Stomach (tissue), 8 donors: ENCODE measurements at regions not wholly inside any gene's neighbourhood (a gene's known extent, or its start where the extent isn't known, plus 50 kb on each side); places are given as distances from the start of the nearest gene placed in this dataset.
A peak's percentile ranks its signal among the peaks of the same experiment; 100 is the strongest.

Experiments used
- DNase-seq, 2 donors: peaks; one replicate each; pipeline versions ENCODE4 v3.0.0 to v3.0.0-alpha.2; 2013 to 2019
- H3K27ac ChIP-seq, 5 donors: fragments of 200-600 bp in 4 of 5; sonication (generic) in 4 of 5; one replicate each; pipeline ENCODE4 v1.5.1; 2013 to 2019; ENCODE audit warnings: mild to moderate bottlenecking in 1 of 5, moderate library complexity in 1 of 5
- H3K27me3 ChIP-seq, 3 donors: fragments of 200-600 bp; sonication (generic); one replicate each; pipeline ENCODE4 v1.5.1; 2017 to 2019; ENCODE audit warnings: mixed run types in 1 of 3
- H3K36me3 ChIP-seq, 4 donors: fragments of 200-600 bp; sonication (generic); 1 replicate in 3 of 4; 2 replicates in 1 of 4; pipeline ENCODE4 v1.5.1; 2016 to 2019
- H3K4me1 ChIP-seq, 4 donors: fragments of 200-600 bp; sonication (generic); one replicate each; pipeline ENCODE4 v1.5.1; 2016 to 2019
- H3K4me3 ChIP-seq, 4 donors: fragments of 200-600 bp; sonication (generic) in 3 of 4; one replicate each; pipeline ENCODE4 v1.5.1; 2016 to 2019; ENCODE audit warnings: mild to moderate bottlenecking in 1 of 4
- H3K9me3 ChIP-seq, 4 donors: fragments of 200-600 bp; sonication (generic); one replicate each; pipeline ENCODE4 v1.5.1; 2016 to 2019
- EP300 ChIP-seq: sonication (generic); formaldehyde crosslinking; IDR thresholded peaks from one replicate; pipeline ENCODE4 v1.6.1; 2017; ENCODE audit warnings: antibody characterized with exemption
- POLR2A ChIP-seq, 4 donors: fragments of 450-650 bp; IDR thresholded peaks; one replicate each; pipeline ENCODE4 v1.6.1; 2016; ENCODE audit warnings: antibody characterized with exemption in 4 of 4, control low read depth in 2 of 4, mild to moderate bottlenecking in 1 of 4, moderate library complexity in 1 of 4
- POLR2AphosphoS5 ChIP-seq, 3 donors: sonication (generic); formaldehyde crosslinking; IDR thresholded peaks; one replicate each; pipeline ENCODE4 v1.6.1; 2016; ENCODE audit warnings: antibody characterized with exemption in 3 of 3
- WGBS, 5 donors: extraction: QIAGEN DNeasy Blood & Tissue Kit in 3 of 5; methylation state at CpG; one replicate each; pipeline versions ENCODE4 v1.1.5 to v1.1.7; 2013 to 2018; 5-methylcytosine and 5-hydroxymethylcytosine counted together
- intact Hi-C: fragments of 100-400 bp; cut with DNase I; formaldehyde crosslinking; loops from one replicate; pipeline ENCODE4 v1.15.1; 2023; ENCODE audit warnings: low total_unique reads
- TF ChIP-seq, protein P1 (sequence below), 7 experiments: fragments of 450-650 bp in 4 of 7; fragments of 200-600 bp in 3 of 7; sonication (generic) in 3 of 7; IDR thresholded peaks; one replicate each; pipeline ENCODE4 v1.5.1; 2016 to 2019; ENCODE audit warnings: antibody characterized with exemption in 7 of 7, control low read depth in 2 of 7, mild to moderate bottlenecking in 1 of 7
- donor health status: healthy with polysubstance abuse.
- donor health status: Bipolar disorder and iron deficiency.
- donor health status: healthy.

DNA sequence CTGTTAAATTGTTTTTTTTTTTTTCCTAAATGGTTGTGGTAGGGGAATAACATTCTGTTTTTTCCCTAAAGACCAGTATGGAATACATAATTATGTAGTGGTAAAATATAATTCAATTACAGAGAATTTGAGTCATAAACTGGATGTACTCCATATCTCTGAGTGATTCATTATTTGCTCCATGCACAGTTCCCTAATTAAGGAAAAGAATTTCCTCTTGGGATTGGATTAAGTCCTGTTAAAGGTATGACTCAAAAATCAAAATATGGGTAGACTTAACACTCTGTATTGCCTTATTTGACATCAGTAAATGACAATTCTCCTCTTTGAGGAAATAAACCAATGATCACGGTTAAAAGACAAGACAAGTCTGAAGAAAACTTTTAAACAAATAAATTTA, 78.0 kb upstream of the KCNH8 start:
- WGBS, 5 donors: 71 to 80% (median 78%) methylated on average over 1 of the region's 1 CpG
- TF ChIP-seq EP300: no peak
- TF ChIP-seq POLR2A (IDR thresholded peaks at IDR 0.05): no peak
- TF ChIP-seq, protein P1, sequence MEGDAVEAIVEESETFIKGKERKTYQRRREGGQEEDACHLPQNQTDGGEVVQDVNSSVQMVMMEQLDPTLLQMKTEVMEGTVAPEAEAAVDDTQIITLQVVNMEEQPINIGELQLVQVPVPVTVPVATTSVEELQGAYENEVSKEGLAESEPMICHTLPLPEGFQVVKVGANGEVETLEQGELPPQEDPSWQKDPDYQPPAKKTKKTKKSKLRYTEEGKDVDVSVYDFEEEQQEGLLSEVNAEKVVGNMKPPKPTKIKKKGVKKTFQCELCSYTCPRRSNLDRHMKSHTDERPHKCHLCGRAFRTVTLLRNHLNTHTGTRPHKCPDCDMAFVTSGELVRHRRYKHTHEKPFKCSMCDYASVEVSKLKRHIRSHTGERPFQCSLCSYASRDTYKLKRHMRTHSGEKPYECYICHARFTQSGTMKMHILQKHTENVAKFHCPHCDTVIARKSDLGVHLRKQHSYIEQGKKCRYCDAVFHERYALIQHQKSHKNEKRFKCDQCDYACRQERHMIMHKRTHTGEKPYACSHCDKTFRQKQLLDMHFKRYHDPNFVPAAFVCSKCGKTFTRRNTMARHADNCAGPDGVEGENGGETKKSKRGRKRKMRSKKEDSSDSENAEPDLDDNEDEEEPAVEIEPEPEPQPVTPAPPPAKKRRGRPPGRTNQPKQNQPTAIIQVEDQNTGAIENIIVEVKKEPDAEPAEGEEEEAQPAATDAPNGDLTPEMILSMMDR (IDR thresholded peaks at IDR 0.05): no peak
- no peak for TF ChIP-seq POLR2AphosphoS5 (IDR thresholded peaks at IDR 0.05)
- no peaks in the 10 kb centered on the region for H3K4me1 ChIP-seq

DNA sequence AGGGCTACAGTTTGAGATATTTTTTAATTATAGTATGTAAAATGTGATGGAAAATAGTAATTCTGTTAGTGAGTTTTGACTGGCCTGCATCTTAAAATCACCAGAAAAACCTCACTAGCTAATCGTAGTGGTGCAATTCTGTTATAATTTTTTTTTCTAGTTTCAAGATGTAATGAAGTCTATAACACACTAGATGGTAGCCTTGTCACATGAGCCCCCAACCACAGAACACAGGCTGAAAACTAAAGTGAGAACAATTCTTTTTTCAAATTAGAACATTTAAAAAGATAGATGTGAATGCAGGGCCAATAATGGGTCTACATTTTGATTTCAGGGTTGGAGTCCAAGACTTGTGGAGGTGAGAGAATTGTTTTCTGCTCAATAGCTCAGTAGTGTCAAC, 83.3 kb upstream of the KCNH8 start:
- Histone ChIP-seq H3K36me3 (no peaks in the 10 kb centered on the region), H3K9me3 (no peaks in the 10 kb centered on the region), H3K27ac (no peak overlapping the region), H3K4me3 (no peak overlapping the region), H3K4me1 (no peaks in the 10 kb centered on the region), H3K27me3 (no peaks in the 10 kb centered on the region)
- WGBS, 5 donors: 8 to 23% (median 21%) methylated on average over 1 of the region's 1 CpG
- TF ChIP-seq POLR2AphosphoS5 (IDR thresholded peaks at IDR 0.05): no peak
- TF ChIP-seq, protein P1 (IDR thresholded peaks at IDR 0.05): peak in 2 of 7 experiments; percentile 10 to 14
- intact Hi-C loops: no loop called here
- peak in 1 of 2 donors; percentile 49 for DNase-seq

More for the DNA sequence above, 78.0 kb upstream of the KCNH8 start:
- no peaks in the 10 kb centered on the region for H3K27me3 ChIP-seq
- no peak for DNase-seq
- H3K4me3 ChIP-seq: no peak overlapping the region
- H3K27ac ChIP-seq: no peak overlapping the region
- intact Hi-C loops: no loop called here
- no peaks in the 10 kb centered on the region for H3K36me3 ChIP-seq
- H3K9me3 ChIP-seq: no peaks in the 10 kb centered on the region

DNA sequence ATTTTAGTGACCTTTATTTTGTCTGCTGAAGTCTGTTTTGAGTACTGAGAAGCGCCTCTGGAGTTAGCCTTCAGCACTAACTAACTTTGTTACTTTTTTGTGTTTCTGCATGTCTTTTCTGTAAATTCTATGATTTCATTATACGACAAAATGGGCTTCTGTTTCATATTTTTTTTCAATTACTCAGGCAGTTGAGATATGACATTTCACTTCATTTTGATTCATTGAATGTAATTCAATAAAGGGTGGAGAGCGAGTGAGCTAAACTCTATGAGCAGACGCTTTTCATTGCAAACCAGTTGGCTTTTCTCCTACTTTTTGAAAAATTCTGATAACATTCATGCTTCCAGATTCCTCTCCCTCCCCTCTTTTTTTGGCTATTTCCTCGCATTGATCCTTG, 84.4 kb upstream of the KCNH8 start:
- Histone ChIP-seq H3K27ac (no peak overlapping the region), H3K9me3 (no peaks in the 10 kb centered on the region), H3K36me3 (no peaks in the 10 kb centered on the region), H3K4me3 (no peak overlapping the region), H3K4me1 (no peaks in the 10 kb centered on the region), H3K27me3 (no peaks in the 10 kb centered on the region)
- DNase-seq: peak in 1 of 2 donors; percentile 19
- intact Hi-C loops: no loop called here
- TF ChIP-seq POLR2AphosphoS5 (IDR thresholded peaks at IDR 0.05) (no peak), POLR2A (IDR thresholded peaks at IDR 0.05) (no peak), EP300 (no peak)
- TF ChIP-seq, protein P1 (IDR thresholded peaks at IDR 0.05): no peak
- WGBS, 5 donors: 69 to 77% (median 73%) methylated on average over 5 of the region's 5 CpGs

DNA sequence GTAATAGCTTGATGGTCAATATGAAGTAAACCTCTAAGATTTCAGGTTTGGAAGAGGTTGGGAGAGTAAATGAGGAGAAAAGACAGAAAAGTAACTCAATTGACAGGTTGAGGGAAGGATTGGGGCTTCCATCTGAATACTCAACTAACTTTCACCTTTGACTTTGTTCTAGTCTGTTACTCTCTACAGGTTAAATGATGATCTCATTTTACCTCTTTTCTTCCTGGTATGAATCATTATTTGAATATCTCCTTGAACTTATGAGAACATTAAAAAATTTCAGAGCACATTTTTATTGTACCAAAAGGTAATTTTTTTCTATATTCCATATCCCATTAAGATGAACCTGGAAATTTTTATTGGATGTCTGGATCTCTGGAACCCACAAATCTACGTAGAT, 87.9 kb upstream of the KCNH8 start:
- Histone ChIP-seq H3K27ac (no peak overlapping the region), H3K9me3 (no peaks in the 10 kb centered on the region), H3K4me1 (no peaks in the 10 kb centered on the region), H3K4me3 (no peak overlapping the region), H3K36me3 (no peaks in the 10 kb centered on the region), H3K27me3 (no peaks in the 10 kb centered on the region)
- intact Hi-C loops: no loop called here
- DNase-seq: no peak
- TF ChIP-seq EP300 (no peak), POLR2A (IDR thresholded peaks at IDR 0.05) (no peak), POLR2AphosphoS5 (IDR thresholded peaks at IDR 0.05) (no peak)
- TF ChIP-seq, protein P1 (IDR thresholded peaks at IDR 0.05): no peak
- WGBS, 5 donors: 69 to 88% (median 84%) methylated on average over 1 of the region's 1 CpG
